ENCODE measurements at regions not wholly inside any gene's neighbourhood (a gene's known extent, or its start where the extent isn't known, plus 50 kb on each side); places are given as distances from the start of the nearest gene placed in this dataset.

DNA sequence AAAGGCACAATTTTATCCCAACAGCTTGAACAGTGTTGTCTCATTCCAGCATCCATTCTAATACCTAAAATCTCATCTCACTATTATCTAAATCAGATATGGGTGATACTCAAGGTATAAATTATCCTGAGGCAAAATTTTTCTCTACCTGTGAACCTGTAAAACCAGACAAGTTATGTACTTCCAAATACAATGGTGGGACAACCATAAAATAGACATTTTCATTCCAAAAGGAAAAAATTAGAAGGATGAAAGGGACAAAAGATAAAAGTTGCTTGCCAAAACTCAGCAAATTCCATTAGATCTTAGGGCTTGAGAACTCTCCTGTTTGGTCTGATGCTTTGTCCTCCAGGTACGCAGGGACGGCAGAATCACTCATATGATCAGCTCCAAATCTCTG, 650.5 kb downstream of the ADGRL2 start:
- Histone ChIP-seq H3K9ac (ENCODE audit: low read length in 5 of 5) (no peak overlapping the region), H3K4me1 (ENCODE audit: control insufficient read depth in 5 of 5, insufficient read depth in 5 of 5, low read length in 5 of 5) (peaks cover 0 to 8% (median 3%) of the 10 kb centered on the region in 5 donors), H3K9me3 (ENCODE audit: control insufficient read depth in 5 of 5, low read length in 5 of 5) (peaks cover 0 to 18% (median 10%) of the 10 kb centered on the region in 5 donors), H3K27me3 (ENCODE audit: control insufficient read depth in 5 of 5, insufficient read depth in 4 of 5, low read length in 5 of 5) (no peaks in the 10 kb centered on the region), H3K4me3 (ENCODE audit: low read depth in 1 of 5, low read length in 5 of 5) (no peak overlapping the region), H3K36me3 (ENCODE audit: control insufficient read depth in 5 of 5, insufficient read depth in 5 of 5, low read length in 5 of 5) (no peaks in the 10 kb centered on the region), H3K27ac (ENCODE audit: low read depth, low read length) (no peak overlapping the region)

GRCh38 chr1:82449506-82450057, 648.8 kb downstream of the ADGRL2 start:
- peaks cover 0 to 18% (median 10%) of the 10 kb centered on the region in 5 donors for H3K9me3 ChIP-seq (ENCODE audit: control insufficient read depth in 5 of 5, low read length in 5 of 5)
- H3K27me3 ChIP-seq (ENCODE audit: control insufficient read depth in 5 of 5, insufficient read depth in 4 of 5, low read length in 5 of 5) = no peaks in the 10 kb centered on the region
- no peak overlapping the region for H3K9ac ChIP-seq (ENCODE audit: low read length in 5 of 5)
- no peak overlapping the region for H3K27ac ChIP-seq (ENCODE audit: low read depth, low read length)
- no peaks in the 10 kb centered on the region for H3K36me3 ChIP-seq (ENCODE audit: control insufficient read depth in 5 of 5, insufficient read depth in 5 of 5, low read length in 5 of 5)
- peaks cover 0 to 11% (median 2%) of the 10 kb centered on the region in 5 donors for H3K4me1 ChIP-seq (ENCODE audit: control insufficient read depth in 5 of 5, insufficient read depth in 5 of 5, low read length in 5 of 5)
- H3K4me3 ChIP-seq (ENCODE audit: low read depth in 1 of 5, low read length in 5 of 5) = no peak overlapping the region

DNA sequence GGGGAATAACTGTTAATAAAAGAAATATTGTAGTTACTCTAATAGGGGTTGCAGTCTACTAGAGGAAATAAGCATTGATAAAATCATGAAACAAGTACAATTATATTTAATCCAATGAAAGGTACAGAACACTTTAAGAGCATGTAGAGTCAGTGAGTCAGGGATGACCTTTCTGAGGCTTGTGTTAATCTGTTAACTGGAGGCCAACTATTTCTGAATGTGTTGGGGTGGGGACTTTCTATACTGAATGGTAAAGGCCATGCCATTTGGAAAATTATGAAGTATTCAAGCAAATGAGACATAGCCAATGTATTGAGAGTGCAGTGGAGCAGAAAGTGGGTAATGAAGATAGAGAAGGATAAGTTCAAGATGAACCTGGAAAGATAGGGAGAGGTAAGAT, 646.2 kb downstream of the ADGRL2 start:
- Histone ChIP-seq H3K27me3 (ENCODE audit: control insufficient read depth in 5 of 5, insufficient read depth in 4 of 5, low read length in 5 of 5) (no peaks in the 10 kb centered on the region), H3K9me3 (ENCODE audit: control insufficient read depth in 5 of 5, low read length in 5 of 5) (peaks cover 0 to 6% (median 1%) of the 10 kb centered on the region in 5 donors), H3K4me1 (ENCODE audit: control insufficient read depth in 5 of 5, insufficient read depth in 5 of 5, low read length in 5 of 5) (peaks cover 0 to 11% (median 2%) of the 10 kb centered on the region in 5 donors), H3K36me3 (ENCODE audit: control insufficient read depth in 5 of 5, insufficient read depth in 5 of 5, low read length in 5 of 5) (no peaks in the 10 kb centered on the region), H3K4me3 (ENCODE audit: low read depth in 1 of 5, low read length in 5 of 5) (no peak overlapping the region), H3K9ac (ENCODE audit: low read length in 5 of 5) (no peak overlapping the region), H3K27ac (ENCODE audit: low read depth, low read length) (no peak overlapping the region)

- H3K9me3 ChIP-seq (ENCODE audit: control insufficient read depth in 5 of 5, low read length in 5 of 5) = no peaks in the 10 kb centered on the region
- peaks cover 0 to 11% (median 2%) of the 10 kb centered on the region in 5 donors for H3K4me1 ChIP-seq (ENCODE audit: control insufficient read depth in 5 of 5, insufficient read depth in 5 of 5, low read length in 5 of 5)
- H3K36me3 ChIP-seq (ENCODE audit: control insufficient read depth in 5 of 5, insufficient read depth in 5 of 5, low read length in 5 of 5) = no peaks in the 10 kb centered on the region
- no peak overlapping the region for H3K9ac ChIP-seq (ENCODE audit: low read length in 5 of 5)
- H3K4me3 ChIP-seq (ENCODE audit: low read depth in 1 of 5, low read length in 5 of 5) = peak overlapping the region in 1 of 5 donors; percentile 16
- H3K27me3 ChIP-seq (ENCODE audit: control insufficient read depth in 5 of 5, insufficient read depth in 4 of 5, low read length in 5 of 5) = no peaks in the 10 kb centered on the region
- H3K27ac ChIP-seq (ENCODE audit: low read depth, low read length) = no peak overlapping the region
These were observed 645.5 kb downstream of the ADGRL2 start for GRCh38 chr1:82446236-82446635.

DNA sequence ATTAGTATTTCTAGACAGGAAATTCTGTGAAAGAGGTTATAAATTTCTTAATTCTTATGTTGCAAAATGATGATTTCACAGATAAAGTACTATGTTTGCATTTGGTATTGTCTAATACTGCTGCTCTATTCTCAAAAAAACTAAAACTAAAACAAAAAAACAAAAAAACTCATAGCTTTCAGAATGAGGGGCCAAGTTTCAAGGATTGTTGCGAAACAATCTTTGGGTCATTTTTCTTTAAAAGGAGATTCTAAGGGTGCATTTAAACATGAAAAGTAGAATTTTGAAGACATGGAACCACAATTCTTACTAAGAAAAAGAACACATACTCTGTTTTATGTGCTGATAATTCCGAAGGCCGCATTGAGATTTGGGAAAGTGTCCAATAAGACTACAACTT, 645.1 kb downstream of the ADGRL2 start:
- no peaks in the 10 kb centered on the region for H3K36me3 ChIP-seq (ENCODE audit: control insufficient read depth in 5 of 5, insufficient read depth in 5 of 5, low read length in 5 of 5)
- peaks cover 0 to 11% (median 2%) of the 10 kb centered on the region in 5 donors for H3K4me1 ChIP-seq (ENCODE audit: control insufficient read depth in 5 of 5, insufficient read depth in 5 of 5, low read length in 5 of 5)
- no peak overlapping the region for H3K9ac ChIP-seq (ENCODE audit: low read length in 5 of 5)
- no peaks in the 10 kb centered on the region for H3K9me3 ChIP-seq (ENCODE audit: control insufficient read depth in 5 of 5, low read length in 5 of 5)
- no peaks in the 10 kb centered on the region for H3K27me3 ChIP-seq (ENCODE audit: control insufficient read depth in 5 of 5, insufficient read depth in 4 of 5, low read length in 5 of 5)
- no peak overlapping the region for H3K27ac ChIP-seq (ENCODE audit: low read depth, low read length)
- no peak overlapping the region for H3K4me3 ChIP-seq (ENCODE audit: low read depth in 1 of 5, low read length in 5 of 5)

DNA sequence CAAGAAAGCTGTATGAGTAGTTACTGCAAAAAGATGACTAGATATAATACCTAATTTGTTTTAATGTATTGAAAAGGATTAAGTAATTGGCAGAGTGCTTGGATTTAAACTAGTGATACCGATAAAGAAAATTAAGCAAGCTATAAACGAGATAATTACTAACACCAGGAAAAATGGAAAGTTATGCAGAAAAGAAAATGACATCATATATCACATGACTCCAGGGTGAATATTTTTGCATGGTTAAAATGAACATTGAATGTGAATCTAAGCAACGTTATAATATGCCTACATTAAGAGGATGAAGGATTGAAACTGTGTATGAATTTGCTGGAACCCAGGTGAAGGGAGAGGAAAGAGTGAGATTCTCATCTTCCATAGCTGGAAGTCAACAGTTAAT, 644.4 kb downstream of the ADGRL2 start:
- no peaks in the 10 kb centered on the region for H3K27me3 ChIP-seq (ENCODE audit: control insufficient read depth in 5 of 5, insufficient read depth in 4 of 5, low read length in 5 of 5)
- H3K36me3 ChIP-seq (ENCODE audit: control insufficient read depth in 5 of 5, insufficient read depth in 5 of 5, low read length in 5 of 5) = no peaks in the 10 kb centered on the region
- H3K4me1 ChIP-seq (ENCODE audit: control insufficient read depth in 5 of 5, insufficient read depth in 5 of 5, low read length in 5 of 5) = peaks cover 0 to 11% (median 2%) of the 10 kb centered on the region in 5 donors
- no peak overlapping the region for H3K27ac ChIP-seq (ENCODE audit: low read depth, low read length)
- H3K4me3 ChIP-seq (ENCODE audit: low read depth in 1 of 5, low read length in 5 of 5) = no peak overlapping the region
- H3K9ac ChIP-seq (ENCODE audit: low read length in 5 of 5) = no peak overlapping the region
- no peaks in the 10 kb centered on the region for H3K9me3 ChIP-seq (ENCODE audit: control insufficient read depth in 5 of 5, low read length in 5 of 5)

DNA sequence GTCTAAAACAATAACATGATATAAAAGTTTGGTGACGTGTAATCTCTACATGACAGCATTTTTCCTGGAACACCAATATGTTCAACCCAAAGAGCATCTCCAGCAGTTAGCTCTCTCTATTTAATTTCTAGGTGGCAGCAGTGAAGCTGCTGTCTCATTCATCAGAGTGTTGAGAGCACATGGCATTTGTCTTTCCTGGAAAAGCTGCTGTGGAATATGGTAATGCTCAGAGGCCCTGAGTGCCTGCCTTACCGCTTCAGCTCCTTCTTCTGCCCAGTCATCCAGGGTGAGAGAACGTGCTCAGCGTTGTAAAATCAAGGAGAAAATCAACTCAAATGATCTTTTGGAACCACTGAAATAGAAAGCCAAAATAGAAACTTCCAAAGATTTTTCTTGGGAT, 640.7 kb downstream of the ADGRL2 start:
- Histone ChIP-seq H3K27ac (ENCODE audit: low read depth, low read length) (no peak overlapping the region), H3K36me3 (ENCODE audit: control insufficient read depth in 5 of 5, insufficient read depth in 5 of 5, low read length in 5 of 5) (no peaks in the 10 kb centered on the region), H3K9me3 (ENCODE audit: control insufficient read depth in 5 of 5, low read length in 5 of 5) (no peaks in the 10 kb centered on the region), H3K27me3 (ENCODE audit: control insufficient read depth in 5 of 5, insufficient read depth in 4 of 5, low read length in 5 of 5) (no peaks in the 10 kb centered on the region), H3K4me3 (ENCODE audit: low read depth in 1 of 5, low read length in 5 of 5) (no peak overlapping the region), H3K4me1 (ENCODE audit: control insufficient read depth in 5 of 5, insufficient read depth in 5 of 5, low read length in 5 of 5) (peaks cover 0 to 9% (median 2%) of the 10 kb centered on the region in 5 donors), H3K9ac (ENCODE audit: low read length in 5 of 5) (no peak overlapping the region)

DNA sequence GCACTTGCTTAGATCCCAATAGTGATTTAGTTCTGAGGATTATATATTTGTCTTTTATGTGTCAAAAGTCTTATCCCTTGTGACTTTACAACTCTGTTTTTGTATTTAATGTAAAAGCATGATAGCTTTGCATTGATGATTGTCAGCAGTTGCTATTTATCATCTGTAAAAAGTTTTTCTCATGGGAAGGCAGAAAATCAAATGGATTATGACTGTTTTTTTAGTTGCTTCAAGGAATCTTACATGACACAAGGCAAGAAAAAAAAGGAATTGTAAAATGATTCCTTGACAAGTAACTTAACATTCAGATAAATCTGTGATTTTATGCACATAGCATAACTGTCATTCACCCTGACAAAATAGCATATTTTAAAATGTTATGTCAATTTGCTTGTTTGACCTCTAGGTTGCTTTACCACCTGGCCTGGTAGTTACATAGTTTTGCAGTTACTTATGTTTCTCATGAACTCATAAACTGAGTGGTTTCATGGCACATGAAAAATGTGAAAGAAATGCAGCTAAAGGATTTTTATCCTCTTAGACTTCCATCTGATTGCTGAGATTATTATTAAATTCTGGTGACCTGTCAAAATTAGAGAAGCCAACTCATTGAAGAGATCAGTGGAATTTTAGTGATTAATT, 622.6 kb downstream of the ADGRL2 start:
- Histone ChIP-seq H3K36me3 (ENCODE audit: control insufficient read depth in 5 of 5, insufficient read depth in 5 of 5, low read length in 5 of 5) (no peaks in the 10 kb centered on the region), H3K27ac (ENCODE audit: low read depth, low read length) (no peak overlapping the region), H3K9me3 (ENCODE audit: control insufficient read depth in 5 of 5, low read length in 5 of 5) (no peaks in the 10 kb centered on the region), H3K4me3 (ENCODE audit: low read depth in 1 of 5, low read length in 5 of 5) (no peak overlapping the region), H3K9ac (ENCODE audit: low read length in 5 of 5) (no peak overlapping the region), H3K27me3 (ENCODE audit: control insufficient read depth in 5 of 5, insufficient read depth in 4 of 5, low read length in 5 of 5) (no peaks in the 10 kb centered on the region), H3K4me1 (ENCODE audit: control insufficient read depth in 5 of 5, insufficient read depth in 5 of 5, low read length in 5 of 5) (no peaks in the 10 kb centered on the region)

DNA sequence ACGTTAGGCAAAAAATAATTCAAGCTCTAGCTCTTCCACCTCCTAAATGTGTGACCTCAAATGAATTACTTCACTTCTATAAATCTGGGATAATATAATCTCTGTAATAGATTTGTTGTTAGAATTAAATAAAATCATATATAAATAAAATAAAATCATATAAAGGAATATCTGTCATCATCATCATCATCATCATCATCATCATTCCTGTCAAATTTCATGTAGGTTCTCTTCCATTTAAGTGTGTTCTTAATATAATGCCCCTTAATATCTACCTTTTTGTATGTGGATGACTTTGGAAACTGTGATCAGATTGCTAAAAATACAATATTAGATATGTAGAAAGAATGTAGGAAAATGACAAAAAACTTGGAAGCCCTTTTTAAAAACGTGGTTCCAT, 621.0 kb downstream of the ADGRL2 start:
- Histone ChIP-seq H3K4me1 (ENCODE audit: control insufficient read depth in 5 of 5, insufficient read depth in 5 of 5, low read length in 5 of 5) (no peaks in the 10 kb centered on the region), H3K36me3 (ENCODE audit: control insufficient read depth in 5 of 5, insufficient read depth in 5 of 5, low read length in 5 of 5) (no peaks in the 10 kb centered on the region), H3K27me3 (ENCODE audit: control insufficient read depth in 5 of 5, insufficient read depth in 4 of 5, low read length in 5 of 5) (no peaks in the 10 kb centered on the region), H3K9ac (ENCODE audit: low read length in 5 of 5) (no peak overlapping the region), H3K4me3 (ENCODE audit: low read depth in 1 of 5, low read length in 5 of 5) (no peak overlapping the region), H3K27ac (ENCODE audit: low read depth, low read length) (no peak overlapping the region), H3K9me3 (ENCODE audit: control insufficient read depth in 5 of 5, low read length in 5 of 5) (no peaks in the 10 kb centered on the region)

- Histone ChIP-seq H3K27me3 (ENCODE audit: control insufficient read depth in 5 of 5, insufficient read depth in 4 of 5, low read length in 5 of 5) (no peaks in the 10 kb centered on the region), H3K4me3 (ENCODE audit: low read depth in 1 of 5, low read length in 5 of 5) (no peak overlapping the region), H3K27ac (ENCODE audit: low read depth, low read length) (no peak overlapping the region), H3K4me1 (ENCODE audit: control insufficient read depth in 5 of 5, insufficient read depth in 5 of 5, low read length in 5 of 5) (no peaks in the 10 kb centered on the region), H3K9ac (ENCODE audit: low read length in 5 of 5) (no peak overlapping the region), H3K36me3 (ENCODE audit: control insufficient read depth in 5 of 5, insufficient read depth in 5 of 5, low read length in 5 of 5) (no peaks in the 10 kb centered on the region), H3K9me3 (ENCODE audit: control insufficient read depth in 5 of 5, low read length in 5 of 5) (no peaks in the 10 kb centered on the region)
These were observed 619.9 kb downstream of the ADGRL2 start for GRCh38 chr1:82420584-82420983.

Data from subcutaneous abdominal adipose tissue (tissue), 5 donors.